H1 (cell line): ENCODE measurements at regions not wholly inside any gene's neighbourhood (a gene's known extent, or its start where the extent isn't known, plus 50 kb on each side); places are given as distances from the start of the nearest gene placed in this dataset.

ENCODE experiments used
- CTCF ChIA-PET: fragments of 300-600 bp; sonication (Branson Sonifier 250); formaldehyde crosslinking; loops from one replicate; lab custom pipeline; 2021; ENCODE audit not compliant: partially characterized antibody; lab: Charles Lee
- POLR2A ChIA-PET: fragments of 300-600 bp; sonication (Branson Sonifier 250); formaldehyde crosslinking; loops from one replicate; lab custom pipeline; 2021; ENCODE audit warnings: inconsistent platforms; ENCODE audit not compliant: partially characterized antibody; lab: Charles Lee
- DNase-seq, 2 experiments: peaks; one replicate each; pipeline versions ENCODE4 v3.0.0 to v3.0.0-alpha.2; 2010 to 2022; ENCODE audit warnings: low spot score in 2 of 2, low read depth in 1 of 2, mixed read lengths in 1 of 2
- FAIRE-seq: peaks from 2 replicates; lab custom pipeline; 2011; peaks lifted over from hg19 to GRCh38; lab: Jason Lieb, UNC
- H2AFZ ChIP-seq: 2 replicates; pipeline ENCODE4 v1.8.1; 2012; ENCODE audit warnings: low read length, inconsistent platforms
- H2AK5ac ChIP-seq: 2 replicates; pipeline ENCODE4 v1.6.1; 2013; ENCODE audit warnings: low read depth, low read length
- H2BK120ac ChIP-seq: replicated peaks from 2 replicates; pipeline ENCODE3; 2013; ENCODE audit warnings: low read depth, low read length, inconsistent platforms
- H2BK12ac ChIP-seq: 2 replicates; pipeline ENCODE4 v1.6.1; 2013; ENCODE audit warnings: low read depth, low read length
- H2BK15ac ChIP-seq: 2 replicates; pipeline ENCODE4 v1.6.1; 2013; ENCODE audit warnings: low read length
- H2BK20ac ChIP-seq: 2 replicates; pipeline ENCODE4 v1.6.1; 2013; ENCODE audit warnings: low read length
- H2BK5ac ChIP-seq: 2 replicates; pipeline ENCODE4 v1.6.1; 2013; ENCODE audit warnings: low read depth, low read length
- H3K14ac ChIP-seq: 2 replicates; pipeline ENCODE4 v1.6.1; 2013; ENCODE audit warnings: inconsistent platforms; ENCODE audit not compliant: insufficient read length
- H3K18ac ChIP-seq: 2 replicates; pipeline ENCODE4 v1.6.1; 2013; ENCODE audit warnings: low read length; ENCODE audit errors: extremely low read depth
- H3K23ac ChIP-seq: 2 replicates; pipeline ENCODE4 v1.6.1; 2013; ENCODE audit warnings: inconsistent platforms; ENCODE audit not compliant: insufficient read length
- H3K23me2 ChIP-seq: 2 replicates; pipeline ENCODE4 v1.6.1; 2013; ENCODE audit warnings: low read depth, low read length
- H3K27ac ChIP-seq: 2 replicates; pipeline ENCODE4 v1.6.1; 2011; ENCODE audit warnings: low read depth, low read length, inconsistent platforms
- H3K27me3 ChIP-seq, 4 experiments: replicated peaks in 1 of 4; 1 replicate in 1 of 4; 2 replicates in 3 of 4; pipeline versions ENCODE4 v1.6.1 to v1.8.1; 2011 to 2013; ENCODE audit warnings: low read length in 3 of 4, mild to moderate bottlenecking in 3 of 4, inconsistent platforms in 2 of 4, mixed read lengths in 2 of 4, moderate library complexity in 1 of 4; ENCODE audit not compliant: control insufficient read depth in 3 of 4, insufficient read depth in 3 of 4; ENCODE audit errors: extremely low read depth in 1 of 4
- H3K36me3 ChIP-seq, 4 experiments: 2 replicates each; pipeline versions ENCODE4 v1.6.1 to v1.8.1; 2011 to 2013; ENCODE audit warnings: mild to moderate bottlenecking in 4 of 4, low read length in 3 of 4, moderate library complexity in 2 of 4, control low read depth in 1 of 4, inconsistent platforms in 1 of 4; ENCODE audit not compliant: insufficient read depth in 4 of 4, control insufficient read depth in 2 of 4
- H3K4ac ChIP-seq: replicated peaks from 2 replicates; pipeline ENCODE3; 2013; ENCODE audit warnings: low read length, low read depth, mixed read lengths, inconsistent platforms; ENCODE audit not compliant: insufficient read length
- H3K4me1 ChIP-seq, 4 experiments: replicated peaks in 1 of 4; 1 replicate in 1 of 4; 2 replicates in 3 of 4; pipeline versions ENCODE4 v1.6.1 to v1.8.1; 2011 to 2013; ENCODE audit warnings: low read length in 3 of 4, inconsistent platforms in 2 of 4, mixed read lengths in 1 of 4; ENCODE audit not compliant: insufficient read depth in 4 of 4, control insufficient read depth in 3 of 4
- H3K4me2 ChIP-seq, 2 experiments: 2 replicates each; pipeline versions ENCODE4 v1.6.1 to v1.8.1; 2011 to 2013; ENCODE audit warnings: low read depth in 2 of 2, low read length in 2 of 2, control low read depth in 1 of 2, inconsistent platforms in 1 of 2, mild to moderate bottlenecking in 1 of 2; ENCODE audit not compliant: insufficient read depth in 1 of 2
- H3K4me3 ChIP-seq, 4 experiments: fragments of 200-600, 300-600 bp in 1 of 4; sonication (generic), shearing (Covaris generic), sonication (Bioruptor Twin) in 1 of 4; 2 replicates each; pipeline versions ENCODE4 v1.5.1 to v1.8.1; 2011 to 2016; ENCODE audit warnings: low read length in 4 of 4, low read depth in 3 of 4, control low read depth in 2 of 4, inconsistent platforms in 2 of 4, mild to moderate bottlenecking in 2 of 4, mixed read lengths in 1 of 4, moderate library complexity in 1 of 4; ENCODE audit not compliant: insufficient read depth in 2 of 4; ENCODE audit errors: extremely low read depth in 1 of 4
- H3K56ac ChIP-seq: replicated peaks from 2 replicates; pipeline ENCODE3; 2013; ENCODE audit warnings: low read depth, mild to moderate bottlenecking, mixed read lengths, low read length, inconsistent platforms; ENCODE audit not compliant: insufficient read length
- H3K79me1 ChIP-seq: 2 replicates; pipeline ENCODE4 v1.6.1; 2013; ENCODE audit warnings: low read depth, low read length, control low read depth
- H3K79me2 ChIP-seq, 2 experiments: 2 replicates each; pipeline versions ENCODE4 v1.6.1 to v1.8.1; 2012 to 2013; ENCODE audit warnings: low read length in 2 of 2, mild to moderate bottlenecking in 2 of 2, inconsistent platforms in 1 of 2; ENCODE audit not compliant: insufficient read depth in 2 of 2, control insufficient read depth in 1 of 2
- H3K9ac ChIP-seq, 4 experiments: replicated peaks in 1 of 4; 1 replicate in 1 of 4; 2 replicates in 3 of 4; pipeline versions ENCODE4 v1.6.1 to v1.8.1; 2011 to 2013; ENCODE audit warnings: low read depth in 3 of 4, low read length in 3 of 4, control low read depth in 2 of 4, mild to moderate bottlenecking in 2 of 4, moderate library complexity in 2 of 4, inconsistent platforms in 1 of 4; ENCODE audit errors: extremely low read depth in 1 of 4
- H3K9me3 ChIP-seq, 2 experiments: 2 replicates each; pipeline versions ENCODE4 v1.6.1 to v1.8.1; 2012 to 2013; ENCODE audit warnings: mild to moderate bottlenecking in 2 of 2, moderate library complexity in 2 of 2, control low read depth in 1 of 2, inconsistent platforms in 1 of 2, low read depth in 1 of 2, low read length in 1 of 2, mixed read lengths in 1 of 2; ENCODE audit not compliant: insufficient read depth in 2 of 2
- H4K20me1 ChIP-seq, 2 experiments: replicated peaks in 1 of 2; 2 replicates each; pipeline versions ENCODE3 to v1.8.1; 2011 to 2013; ENCODE audit warnings: inconsistent platforms in 2 of 2, low read length in 2 of 2, mild to moderate bottlenecking in 1 of 2; ENCODE audit not compliant: insufficient read depth in 2 of 2, control insufficient read depth in 1 of 2
- H4K5ac ChIP-seq: 2 replicates; pipeline ENCODE4 v1.6.1; 2013; ENCODE audit warnings: low read length, low read depth, mixed read lengths, inconsistent platforms; ENCODE audit not compliant: insufficient read length
- H4K8ac ChIP-seq: 2 replicates; pipeline ENCODE4 v1.8.0; 2013; ENCODE audit warnings: mild to moderate bottlenecking, moderate library complexity, low read length, inconsistent platforms; ENCODE audit not compliant: insufficient read depth; ENCODE audit errors: extremely low read depth
- H4K91ac ChIP-seq: replicated peaks from 2 replicates; pipeline ENCODE3; 2013; ENCODE audit warnings: low read length, mixed read lengths, inconsistent platforms; ENCODE audit not compliant: insufficient read length
- TF ChIP-seq, protein P1 (sequence below): IDR thresholded peaks from 2 replicates; pipeline ENCODE4 v1.6.1; 2011; ENCODE audit warnings: low read length, improper control_type of control experiment
- TF ChIP-seq, protein P2 (sequence below): IDR thresholded peaks from 2 replicates; pipeline ENCODE4 v1.6.1; 2012; ENCODE audit warnings: inconsistent platforms

DNA sequence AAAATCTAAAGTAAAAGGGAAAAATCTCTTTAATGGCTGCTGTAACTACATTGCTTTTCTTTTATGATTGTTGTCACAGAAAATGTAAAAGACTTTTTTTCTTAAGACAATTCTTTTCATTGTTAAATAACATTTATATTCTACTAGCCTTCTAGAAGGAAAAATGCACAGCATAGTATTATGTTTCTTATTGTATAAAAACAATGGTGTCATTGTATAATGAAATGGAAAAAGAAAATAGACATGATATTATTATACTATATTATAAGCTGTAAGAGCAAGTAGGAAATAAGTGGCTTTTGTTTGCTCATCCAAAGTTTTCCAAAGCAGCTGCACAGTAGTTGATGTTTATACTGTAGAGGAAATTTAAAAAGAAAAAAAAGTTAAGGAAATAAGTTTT lies 1021.7 kb downstream of the EFNA5 start:
- H3K9ac ChIP-seq, result no peak overlapping the region
- H4K8ac ChIP-seq, result no peak overlapping the region
- no peak overlapping the region for H4K5ac ChIP-seq
- H3K27me3 ChIP-seq, result no peaks in the 10 kb centered on the region
- no peak overlapping the region for H3K4me3 ChIP-seq
- TF ChIP-seq, protein P1, sequence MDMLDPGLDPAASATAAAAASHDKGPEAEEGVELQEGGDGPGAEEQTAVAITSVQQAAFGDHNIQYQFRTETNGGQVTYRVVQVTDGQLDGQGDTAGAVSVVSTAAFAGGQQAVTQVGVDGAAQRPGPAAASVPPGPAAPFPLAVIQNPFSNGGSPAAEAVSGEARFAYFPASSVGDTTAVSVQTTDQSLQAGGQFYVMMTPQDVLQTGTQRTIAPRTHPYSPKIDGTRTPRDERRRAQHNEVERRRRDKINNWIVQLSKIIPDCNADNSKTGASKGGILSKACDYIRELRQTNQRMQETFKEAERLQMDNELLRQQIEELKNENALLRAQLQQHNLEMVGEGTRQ, result no peak
- TF ChIP-seq, protein P2, sequence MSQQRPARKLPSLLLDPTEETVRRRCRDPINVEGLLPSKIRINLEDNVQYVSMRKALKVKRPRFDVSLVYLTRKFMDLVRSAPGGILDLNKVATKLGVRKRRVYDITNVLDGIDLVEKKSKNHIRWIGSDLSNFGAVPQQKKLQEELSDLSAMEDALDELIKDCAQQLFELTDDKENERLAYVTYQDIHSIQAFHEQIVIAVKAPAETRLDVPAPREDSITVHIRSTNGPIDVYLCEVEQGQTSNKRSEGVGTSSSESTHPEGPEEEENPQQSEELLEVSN, result no peak
- H3K79me1 ChIP-seq, result no peaks in the 10 kb centered on the region
- H3K4me1 ChIP-seq, result no peaks in the 10 kb centered on the region
- no peak overlapping the region for H2AFZ ChIP-seq
- H2BK20ac ChIP-seq, result no peak overlapping the region
- H3K36me3 ChIP-seq, result no peaks in the 10 kb centered on the region
- no peak overlapping the region for H3K4me2 ChIP-seq
- CTCF ChIA-PET, result interaction anchor here (1.2 kb wide), 1 partner anchor 11 kb away, joined by 3 read pairs; no protein-coding TSS in a partner anchor
- H4K91ac ChIP-seq, result no peak overlapping the region
- no peaks in the 10 kb centered on the region; a peak in 1 of 4 replicates for H3K9me3 ChIP-seq
- no peak overlapping the region for H2BK5ac ChIP-seq
- H3K79me2 ChIP-seq, result no peaks in the 10 kb centered on the region
- H3K27ac ChIP-seq, result no peak overlapping the region
- no peak overlapping the region for H3K4ac ChIP-seq
- no peak overlapping the region for H3K14ac ChIP-seq
- H2BK120ac ChIP-seq, result no peak overlapping the region
- H3K23me2 ChIP-seq, result no peaks in the 10 kb centered on the region
- H2AK5ac ChIP-seq, result no peak overlapping the region
- no peak overlapping the region for H3K56ac ChIP-seq
- POLR2A ChIA-PET, result no interaction called here
- H3K18ac ChIP-seq, result no peak overlapping the region
- FAIRE-seq, result no peak
- no peak overlapping the region for H2BK15ac ChIP-seq
- no peak for DNase-seq
- no peak overlapping the region for H2BK12ac ChIP-seq
- H4K20me1 ChIP-seq, result no peaks in the 10 kb centered on the region
- no peak overlapping the region for H3K23ac ChIP-seq
